Endothelial cell of umbilical vein (primary cell): ENCODE measurements at regions not wholly inside any gene's neighbourhood (a gene's known extent, or its start where the extent isn't known, plus 50 kb on each side); places are given as distances from the start of the nearest gene placed in this dataset.

ENCODE experiments used
- BruUV-seq: library from RNA; stranded (reverse); fragments of 400-500 nt; replicated peaks from 2 replicates; lab custom pipeline; 2021; lab: Mats Ljungman, UMichigan
- CTCF ChIA-PET: fragments of 300-600, 350-600 bp; sonication (Branson Sonifier 250); formaldehyde crosslinking; loops from one replicate; lab custom pipeline; 2021; ENCODE audit warnings: antibody characterized with exemption, inconsistent platforms; lab: Charles Lee
- POLR2A ChIA-PET: fragments of 300-600, 350-600 bp; sonication (Branson Sonifier 250); formaldehyde crosslinking; loops from one replicate; lab custom pipeline; 2021; ENCODE audit warnings: antibody characterized with exemption, inconsistent platforms; lab: Charles Lee
- DNase-seq: peaks from one replicate; pipeline ENCODE4 v3.0.0-alpha.2; 2011; ENCODE audit warnings: low read depth, low spot score
- FAIRE-seq: peaks from 2 replicates; lab custom pipeline; 2011; peaks lifted over from hg19 to GRCh38; lab: Jason Lieb, UNC
- H2AFZ ChIP-seq: 2 replicates; pipeline ENCODE4 v1.6.0; 2012; ENCODE audit warnings: low read depth, low read length, control low read depth, inconsistent platforms
- H3K27ac ChIP-seq: 2 replicates; pipeline ENCODE4 v1.5.1; 2011; ENCODE audit warnings: low read depth, mild to moderate bottlenecking, control low read depth, low read length, moderate library complexity; ENCODE audit not compliant: insufficient read depth
- H3K27me3 ChIP-seq, 2 experiments: 2 replicates each; pipeline versions ENCODE4 v1.6.0 to v1.6.1; 2011; ENCODE audit warnings: low read length in 2 of 2, mixed read lengths in 1 of 2; ENCODE audit not compliant: control insufficient read depth in 2 of 2, insufficient read depth in 2 of 2
- H3K36me3 ChIP-seq, 2 experiments: 2 replicates in 1 of 2; 3 replicates in 1 of 2; pipeline ENCODE4 v1.5.1; 2011; ENCODE audit warnings: low read length in 2 of 2, mild to moderate bottlenecking in 1 of 2, moderate library complexity in 1 of 2; ENCODE audit not compliant: control insufficient read depth in 2 of 2, insufficient read depth in 2 of 2; ENCODE audit errors: extremely low read depth in 1 of 2
- H3K4me1 ChIP-seq: 3 replicates; pipeline ENCODE4 v1.5.1; 2011; ENCODE audit warnings: mild to moderate bottlenecking, low read length; ENCODE audit not compliant: control insufficient read depth, insufficient read depth; ENCODE audit errors: extremely low read depth
- H3K4me2 ChIP-seq: 2 replicates; pipeline ENCODE4 v1.6.1; 2011; ENCODE audit warnings: low read length, control low read depth, mixed read lengths; ENCODE audit not compliant: insufficient read depth
- H3K4me3 ChIP-seq, 3 experiments: fragments of 200-600 bp in 1 of 3; sonication (generic), shearing (Covaris generic) in 1 of 3; replicated peaks in 1 of 3; 2 replicates each; pipeline ENCODE4 v1.5.1; 2011 to 2016; ENCODE audit warnings: control low read depth in 3 of 3, low read length in 3 of 3, mild to moderate bottlenecking in 2 of 3, inconsistent platforms in 1 of 3, low read depth in 1 of 3, moderate library complexity in 1 of 3; ENCODE audit not compliant: insufficient read depth in 1 of 3
- H3K79me2 ChIP-seq: 2 replicates; pipeline ENCODE4 v1.6.0; 2012; ENCODE audit warnings: low read length, inconsistent platforms; ENCODE audit not compliant: control insufficient read depth, insufficient read depth
- H3K9ac ChIP-seq: replicated peaks from 2 replicates; pipeline ENCODE3; 2011; ENCODE audit warnings: low read length, control low read depth; ENCODE audit not compliant: insufficient read depth; ENCODE audit errors: extremely low read depth
- H3K9me1 ChIP-seq: replicated peaks from 3 replicates; pipeline ENCODE4 v1.6.0; 2011; ENCODE audit warnings: mild to moderate bottlenecking, low read length; ENCODE audit not compliant: control insufficient read depth, insufficient read depth; ENCODE audit errors: extremely low read depth
- H3K9me3 ChIP-seq: replicated peaks from 2 replicates; pipeline ENCODE4 v1.5.1; 2012; ENCODE audit warnings: low read length, inconsistent platforms; ENCODE audit not compliant: control insufficient read depth, insufficient read depth
- H4K20me1 ChIP-seq: replicated peaks from 2 replicates; pipeline ENCODE3; 2011; ENCODE audit warnings: mild to moderate bottlenecking, low read length; ENCODE audit not compliant: control insufficient read depth, insufficient read depth; ENCODE audit errors: extremely low read depth
- CTCF ChIP-seq, 2 donors: IDR thresholded peaks; 1 replicate in 1 of 2; 2 replicates in 1 of 2; pipeline ENCODE4 v1.5.1; 2011; ENCODE audit warnings: low read length in 2 of 2, mild to moderate bottlenecking in 2 of 2, moderate library complexity in 2 of 2, control low read depth in 1 of 2, inconsistent platforms in 1 of 2, low read depth in 1 of 2; ENCODE audit not compliant: insufficient read depth in 1 of 2; ENCODE audit errors: extremely low read depth in 1 of 2
- EZH2 ChIP-seq: IDR thresholded peaks from 2 replicates; pipeline ENCODE4 v1.6.1; 2012; ENCODE audit warnings: borderline replicate concordance, low read depth, mild to moderate bottlenecking, moderate library complexity, low read length, inconsistent platforms; ENCODE audit not compliant: severe bottlenecking
- FOS ChIP-seq: IDR thresholded peaks from 2 replicates; pipeline ENCODE4 v1.6.1; 2011; ENCODE audit warnings: mild to moderate bottlenecking, low read length, moderate library complexity, borderline replicate concordance; ENCODE audit not compliant: insufficient read depth
- GATA2 ChIP-seq: IDR thresholded peaks from 2 replicates; pipeline ENCODE4 v1.7.0; 2011; ENCODE audit warnings: low read depth, mild to moderate bottlenecking, moderate library complexity, mixed read lengths, low read length; ENCODE audit not compliant: insufficient read length, insufficient read depth
- JUN ChIP-seq: IDR thresholded peaks from 2 replicates; pipeline ENCODE4 v1.6.1; 2011; ENCODE audit warnings: borderline replicate concordance, low read depth; ENCODE audit not compliant: insufficient read length, insufficient read depth
- MYC ChIP-seq: IDR thresholded peaks from one replicate; pipeline ENCODE4 v1.6.1; 2011; ENCODE audit warnings: mild to moderate bottlenecking, low read depth, low read length
- POLR2A ChIP-seq: IDR thresholded peaks from 2 replicates; pipeline ENCODE4 v1.6.1; 2012; ENCODE audit warnings: low read depth, mild to moderate bottlenecking, control low read depth, low read length
- POLR2AphosphoS5 ChIP-seq: IDR thresholded peaks from 2 replicates; pipeline ENCODE4 v1.6.1; 2012; ENCODE audit warnings: low read depth, mild to moderate bottlenecking, control low read depth, low read length, moderate library complexity; ENCODE audit not compliant: insufficient read depth
- dilution Hi-C: fragments of 300-500 bp; cut with MboI; formaldehyde crosslinking; loops from one replicate; pipeline ENCODE4 v1.15.0; 2019; ENCODE audit warnings: low sequenced_read_pairs; ENCODE audit not compliant: extremely low pct_ligation_motif_present
- intact Hi-C: fragments of 100-400 bp; cut with micrococcal nuclease; formaldehyde crosslinking; loops from one replicate; pipeline ENCODE4 v1.10.0; 2022
- TF ChIP-seq, protein P1 (sequence below): IDR thresholded peaks from 2 replicates; pipeline ENCODE4 v1.6.1; 2011; ENCODE audit not compliant: insufficient read depth, insufficient read length

DNA sequence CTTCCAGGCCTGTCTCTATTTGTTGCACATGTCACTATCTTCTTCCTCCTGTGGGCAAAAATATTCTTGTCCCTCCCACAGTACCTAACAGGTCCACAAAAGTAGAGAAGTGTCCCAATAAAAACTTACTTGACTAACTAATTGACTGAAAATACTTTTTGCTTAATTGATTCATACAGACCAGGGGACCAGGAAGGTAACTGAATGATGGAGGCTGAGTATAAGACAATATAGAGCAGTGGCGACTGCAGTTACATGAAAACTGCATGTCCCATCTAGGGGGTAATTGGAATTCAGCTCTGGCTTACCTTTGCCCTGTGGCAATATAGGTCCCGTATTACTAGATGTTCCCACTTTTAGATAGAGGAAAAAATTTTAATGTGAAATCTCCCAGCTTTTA, 112.9 kb upstream of the CREB1 start:
- CTCF ChIA-PET: no interaction called here
- DNase-seq: no peak
- intact Hi-C loops (no loop called here), dilution Hi-C loops (no loop called here)
- POLR2A ChIA-PET: no interaction called here
- H3K27me3 ChIP-seq: no peaks in the 10 kb centered on the region
- no peak overlapping the region for H3K9ac ChIP-seq
- H3K4me1 ChIP-seq: no peaks in the 10 kb centered on the region
- no peaks in the 10 kb centered on the region for H4K20me1 ChIP-seq
- no peaks in the 10 kb centered on the region for H3K36me3 ChIP-seq
- H3K27ac ChIP-seq: no peak overlapping the region
- H3K4me2 ChIP-seq: no peak overlapping the region
- no peak for TF ChIP-seq POLR2A
- TF ChIP-seq, protein P1, sequence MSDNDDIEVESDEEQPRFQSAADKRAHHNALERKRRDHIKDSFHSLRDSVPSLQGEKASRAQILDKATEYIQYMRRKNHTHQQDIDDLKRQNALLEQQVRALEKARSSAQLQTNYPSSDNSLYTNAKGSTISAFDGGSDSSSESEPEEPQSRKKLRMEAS: no peak
- no peak for TF ChIP-seq MYC
- no peak for TF ChIP-seq GATA2
- TF ChIP-seq POLR2AphosphoS5: no peak
- no peak for TF ChIP-seq JUN
- TF ChIP-seq FOS: no peak
- TF ChIP-seq EZH2: no peak
- no peak for TF ChIP-seq CTCF (IDR thresholded peaks at IDR 0.05; ENCODE audit: extremely low read depth in 1 of 2, insufficient read depth in 1 of 2, low read depth in 1 of 2, low read length in 2 of 2)
- H3K79me2 ChIP-seq: no peaks in the 10 kb centered on the region
- H3K9me3 ChIP-seq: no peaks in the 10 kb centered on the region
- no peaks in the 10 kb centered on the region for H3K9me1 ChIP-seq
- FAIRE-seq: no peak
- BruUV-seq: no TSS peak
- H2AFZ ChIP-seq: no peak overlapping the region
- no peak overlapping the region for H3K4me3 ChIP-seq
